GM12891 (cell line): ENCODE measurements at regions not wholly inside any gene's neighbourhood (a gene's known extent, or its start where the extent isn't known, plus 50 kb on each side); places are given as distances from the start of the nearest gene placed in this dataset.
"Not testable (repeated sequence)": the region's sequence is repeated elsewhere in the genome, so short reads cannot be mapped to it uniquely, and the experiment has no call there.

Experiments used
- DNase-seq: peaks from one replicate; pipeline ENCODE4 v3.0.0; 2011; ENCODE audit warnings: low spot score; ENCODE audit not compliant: insufficient read length
- FAIRE-seq: peaks from 2 replicates; lab custom pipeline; 2011; peaks lifted over from hg19 to GRCh38; lab: Jason Lieb, UNC
- PAX5 ChIP-seq: IDR thresholded peaks from 2 replicates; pipeline ENCODE4 v1.6.1; 2011; ENCODE audit warnings: low read length, moderate library complexity, mild to moderate bottlenecking; ENCODE audit not compliant: insufficient read depth, severe bottlenecking
- POLR2A ChIP-seq: IDR thresholded peaks from 2 replicates; pipeline ENCODE4 v1.6.1; 2011; ENCODE audit warnings: low read depth, low read length, control low read depth
- POLR2AphosphoS5 ChIP-seq: IDR thresholded peaks from 2 replicates; pipeline ENCODE4 v1.6.1; 2011; ENCODE audit warnings: low read depth, low read length, control low read depth
- POU2F2 ChIP-seq: IDR thresholded peaks from 2 replicates; pipeline ENCODE4 v1.6.1; 2011; ENCODE audit warnings: low read depth, mild to moderate bottlenecking, control low read depth, low read length, moderate library complexity
- SPI1 ChIP-seq: IDR thresholded peaks from 2 replicates; pipeline ENCODE4 v1.6.1; 2011; ENCODE audit warnings: low read depth, low read length, control low read depth
- TAF1 ChIP-seq: IDR thresholded peaks from 2 replicates; pipeline ENCODE4 v1.6.1; 2011; ENCODE audit warnings: low read depth, low read length, control low read depth

- no peak for FAIRE-seq
- DNase-seq = no peak
- no peak for TF ChIP-seq TAF1
- no peak for TF ChIP-seq POLR2AphosphoS5
- no peak for TF ChIP-seq POU2F2
- no peak for TF ChIP-seq PAX5
- TF ChIP-seq SPI1 = no peak
- no peak for TF ChIP-seq POLR2A
These were observed 613.1 kb downstream of the PKHD1 start for GRCh38 chr6:51474022-51474975.

- no peak for FAIRE-seq
- TF ChIP-seq POLR2A (no peak), TAF1 (no peak), SPI1 (no peak), PAX5 (no peak), POLR2AphosphoS5 (no peak), POU2F2 (no peak)
- no peak for DNase-seq
These were observed 609.6 kb downstream of the PKHD1 start for GRCh38 chr6:51477711-51478311.

DNA sequence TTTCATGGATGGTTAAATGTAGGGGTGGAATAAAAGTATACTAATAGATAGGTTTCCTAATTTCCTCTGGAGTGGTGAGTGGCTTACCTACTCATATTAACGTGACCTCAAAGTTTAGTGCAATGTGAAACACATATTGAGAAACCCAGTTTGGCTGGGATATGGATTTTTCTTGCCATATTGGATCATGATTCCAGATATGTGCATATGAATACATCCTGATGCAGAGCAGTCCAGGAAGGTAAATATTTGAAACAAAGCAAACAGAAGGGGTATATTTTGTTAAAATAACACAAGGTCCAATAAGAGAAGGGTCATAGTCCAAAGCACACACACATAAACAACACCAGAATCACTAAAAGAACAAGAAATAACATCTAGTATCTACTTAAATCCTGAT lies 608.1 kb downstream of the PKHD1 start:
- FAIRE-seq (no peak), DNase-seq (no peak)
- TF ChIP-seq PAX5 (no peak), SPI1 (no peak), POLR2AphosphoS5 (no peak), POU2F2 (no peak), TAF1 (no peak), POLR2A (no peak)

DNA sequence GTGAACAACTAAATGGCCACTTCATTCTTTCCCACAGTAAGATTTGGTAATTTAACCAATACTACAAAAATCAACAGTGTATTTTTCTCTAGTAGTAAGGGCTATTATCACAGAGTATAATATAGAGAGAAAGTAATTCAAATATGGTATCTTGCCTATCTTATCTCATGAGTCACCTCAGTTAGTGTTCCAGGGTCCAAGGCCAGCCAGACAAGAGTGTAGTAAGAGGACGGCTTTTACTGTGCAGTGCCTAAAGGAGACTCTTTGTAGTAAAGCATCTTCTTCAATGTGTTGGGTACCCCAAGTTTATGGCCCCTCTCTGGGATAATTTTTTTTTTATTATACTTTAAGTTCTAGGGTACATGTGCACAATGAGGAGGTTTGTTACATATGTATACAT lies 607.4 kb downstream of the PKHD1 start:
- FAIRE-seq = no peak
- TF ChIP-seq POU2F2 (no peak), SPI1 (no peak), POLR2AphosphoS5 (no peak), TAF1 (no peak), PAX5 (no peak), POLR2A (no peak)
- no peak for DNase-seq

DNA sequence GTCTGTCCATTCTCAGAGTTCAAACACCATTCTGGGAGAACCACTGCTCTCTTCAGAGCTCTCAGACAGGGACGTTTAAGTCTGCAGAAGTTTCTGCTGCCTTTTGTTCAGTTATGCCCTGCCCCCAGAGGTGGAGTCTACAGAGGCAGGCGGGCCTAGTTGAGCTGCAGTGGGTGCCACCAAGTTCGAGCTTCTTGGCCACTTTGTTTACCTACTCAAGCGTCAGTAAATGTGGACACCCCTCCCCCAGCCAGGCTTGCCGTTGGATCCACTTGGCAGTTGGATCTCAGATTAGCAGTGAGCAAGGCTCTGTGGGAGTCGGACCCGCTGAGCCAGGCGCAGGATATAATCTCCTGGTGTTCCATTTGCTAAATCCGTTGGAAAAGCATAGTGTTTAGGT lies 601.5 kb downstream of the PKHD1 start:
- not testable (repeated sequence) for DNase-seq, FAIRE-seq

DNA sequence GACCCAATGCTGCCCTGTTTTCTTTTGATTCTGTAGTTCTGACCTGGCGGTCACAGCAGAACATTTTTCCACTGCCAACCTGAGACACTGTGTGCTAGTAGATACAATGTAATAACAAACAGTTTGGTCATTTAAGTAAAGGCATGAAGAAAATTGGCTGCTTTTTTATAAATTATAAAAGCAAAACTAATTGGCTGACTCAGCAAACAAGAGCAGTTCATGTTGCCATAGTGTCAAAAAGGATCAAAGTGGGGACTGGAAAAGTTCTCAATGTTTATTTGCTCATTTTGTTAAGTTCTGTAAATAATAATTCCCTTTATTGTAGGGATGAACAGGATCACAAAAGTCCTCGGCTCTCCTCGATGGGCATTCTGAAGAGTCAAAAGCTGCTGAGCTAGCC lies 599.5 kb downstream of the PKHD1 start:
- DNase-seq = no peak
- no peak for FAIRE-seq
- TF ChIP-seq TAF1 (no peak), POLR2A (no peak), POU2F2 (no peak), SPI1 (no peak), POLR2AphosphoS5 (no peak), PAX5 (no peak)

DNA sequence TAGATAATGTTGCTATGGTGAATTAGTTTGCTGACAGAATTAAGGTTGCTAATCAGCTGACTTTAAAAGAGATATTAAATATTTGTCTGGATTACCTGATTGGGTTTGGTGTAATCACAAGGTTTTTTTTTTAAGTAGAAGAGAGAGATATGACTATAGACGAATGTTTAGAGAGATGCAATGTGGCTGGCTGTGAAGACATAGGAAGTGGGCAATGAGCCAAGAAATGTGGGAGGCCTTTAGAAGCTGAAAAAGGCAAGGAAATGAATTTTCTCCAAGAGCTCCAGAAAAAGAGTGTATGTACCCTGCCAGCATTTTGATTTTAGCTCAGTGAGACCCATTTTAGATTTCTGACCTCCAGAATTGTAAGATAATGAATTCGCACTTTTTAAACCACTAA lies 598.3 kb downstream of the PKHD1 start:
- DNase-seq (no peak), FAIRE-seq (no peak)
- TF ChIP-seq PAX5 (no peak), POLR2A (no peak), POLR2AphosphoS5 (no peak), POU2F2 (no peak), TAF1 (no peak), SPI1 (no peak)

- FAIRE-seq (no peak), DNase-seq (no peak)
- no peak for TF ChIP-seq POLR2AphosphoS5
- TF ChIP-seq PAX5 = no peak
- TF ChIP-seq POLR2A = no peak
- no peak for TF ChIP-seq SPI1
- no peak for TF ChIP-seq TAF1
- TF ChIP-seq POU2F2 = no peak
These were observed 597.3 kb downstream of the PKHD1 start for GRCh38 chr6:51490101-51490500.

- DNase-seq = no peak
- FAIRE-seq = no peak
These were observed 593.1 kb downstream of the PKHD1 start for GRCh38 chr6:51494342-51494741.

DNA sequence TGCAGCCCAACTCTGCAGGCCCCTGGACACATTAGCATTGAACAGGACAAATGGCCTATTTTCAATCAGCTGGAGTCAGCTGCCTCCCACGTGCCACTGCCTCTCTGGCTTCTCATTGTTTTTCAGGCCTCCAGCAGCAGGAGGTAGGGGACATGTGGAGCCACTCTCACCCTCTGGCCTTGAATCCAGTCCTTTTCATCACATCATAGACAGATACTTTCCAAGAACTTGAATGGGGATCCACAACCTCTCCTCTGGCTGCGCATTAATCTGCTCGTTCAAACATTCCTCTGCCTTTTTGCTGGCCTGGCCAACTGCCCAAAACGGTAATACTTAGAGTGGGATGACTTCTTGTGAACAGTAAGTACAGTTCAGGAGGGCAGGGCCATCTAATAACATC lies 592.3 kb downstream of the PKHD1 start:
- DNase-seq = no peak

More at GRCh38 chr6:51494342-51494741, 593.1 kb downstream of the PKHD1 start:
- TF ChIP-seq TAF1 (no peak), SPI1 (no peak), POLR2A (no peak), POU2F2 (no peak), PAX5 (no peak), POLR2AphosphoS5 (no peak)

More for the DNA sequence above, 592.3 kb downstream of the PKHD1 start:
- TF ChIP-seq TAF1 (no peak), POLR2A (no peak), SPI1 (no peak), POU2F2 (no peak), POLR2AphosphoS5 (no peak), PAX5 (no peak)
- FAIRE-seq = no peak
